HG02970 (cell line): ENCODE measurements at regions not wholly inside any gene's neighbourhood (a gene's known extent, or its start where the extent isn't known, plus 50 kb on each side); places are given as distances from the start of the nearest gene placed in this dataset.
"Not testable (repeated sequence)": the region's sequence is repeated elsewhere in the genome, so short reads cannot be mapped to it uniquely, and the experiment has no call there.

Experiments used
- ATAC-seq: cut with Tn5 transposase; IDR thresholded peaks from one replicate; pipeline ENCODE4 v1.9.1; 2021; ENCODE audit warnings: mild to moderate bottlenecking, moderate library complexity, moderate number of reproducible peaks; ENCODE audit not compliant: unreplicated experiment, low FRiP score

- ATAC-seq, result no peak
These were observed 171.0 kb downstream of the MSX2 start for GRCh38 chr5:174895360-174895759.

- ATAC-seq, result no peak
These were observed 168.4 kb downstream of the MSX2 start for GRCh38 chr5:174892742-174893141.

- ATAC-seq, result not testable (repeated sequence)
These were observed 156.2 kb downstream of the MSX2 start for GRCh38 chr5:174880412-174881200.

DNA sequence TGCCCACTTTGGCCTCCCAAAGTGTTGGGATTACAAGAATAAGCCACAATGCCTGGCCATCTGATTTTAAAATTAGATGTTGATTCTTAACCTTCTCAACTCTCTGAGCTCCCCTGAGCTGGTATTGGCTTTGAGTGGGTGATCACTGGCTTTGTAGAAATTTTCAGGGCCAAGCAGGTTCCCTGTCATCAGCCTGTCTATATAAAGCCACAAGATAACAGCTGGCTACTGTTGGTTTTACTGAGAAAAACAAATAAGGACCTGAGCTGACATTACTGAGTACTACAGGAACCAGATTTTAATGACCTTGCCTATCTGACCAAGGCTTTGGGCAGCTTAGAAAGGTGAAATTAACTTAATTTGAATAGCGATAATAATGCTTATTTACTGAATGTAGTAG lies 153.6 kb downstream of the MSX2 start:
- ATAC-seq, result no peak

GRCh38 chr5:174872271-174872670 lies 147.9 kb downstream of the MSX2 start:
- ATAC-seq, result no peak

DNA sequence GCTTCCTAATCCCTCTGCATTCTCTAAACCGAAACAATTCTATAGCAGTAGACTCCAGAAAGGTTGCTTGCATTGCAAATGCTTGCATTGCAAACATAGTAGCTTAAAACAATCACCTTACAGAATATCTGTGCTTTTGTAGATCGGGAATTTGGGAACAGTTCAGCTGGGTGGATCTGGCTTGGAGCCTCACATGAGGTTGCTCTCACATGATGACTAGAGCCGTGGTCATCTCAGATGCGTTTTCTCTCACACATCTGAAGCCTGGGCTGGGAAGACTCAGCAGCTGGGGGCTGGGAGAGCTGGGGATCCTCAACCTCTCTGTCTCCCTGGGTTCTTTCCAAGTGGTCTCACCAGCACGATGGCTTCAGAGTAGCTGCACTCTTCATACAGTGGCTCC lies 127.8 kb downstream of the MSX2 start:
- no peak for ATAC-seq

DNA sequence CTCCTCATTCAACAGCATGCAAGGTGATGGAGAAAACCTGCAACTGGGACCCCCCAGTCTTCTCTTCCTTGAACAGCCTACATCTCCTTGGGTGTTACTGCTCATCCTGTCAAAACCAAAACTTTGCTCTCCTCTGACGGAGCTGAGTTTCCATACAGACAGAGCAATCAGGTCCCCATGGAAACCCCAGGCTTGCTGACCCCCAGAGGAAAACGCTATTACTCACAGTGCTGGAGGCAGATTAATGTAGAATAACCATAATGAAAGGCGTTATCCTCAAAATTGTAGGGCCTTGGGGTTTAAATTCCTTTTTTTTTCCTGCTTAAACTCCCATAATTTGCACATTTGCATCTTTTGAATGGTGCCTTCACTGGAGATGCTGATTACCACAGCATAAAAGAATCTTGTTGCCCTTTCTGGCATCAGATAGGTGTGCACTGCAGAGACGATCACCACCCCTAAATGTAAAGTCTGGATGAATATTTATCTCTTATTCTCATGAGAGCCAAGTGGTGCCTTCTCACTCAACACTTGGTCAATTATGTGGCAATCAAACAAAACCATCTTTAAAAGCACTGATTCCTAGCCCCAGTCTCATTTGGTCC lies 126.3 kb downstream of the MSX2 start:
- ATAC-seq, result no peak

DNA sequence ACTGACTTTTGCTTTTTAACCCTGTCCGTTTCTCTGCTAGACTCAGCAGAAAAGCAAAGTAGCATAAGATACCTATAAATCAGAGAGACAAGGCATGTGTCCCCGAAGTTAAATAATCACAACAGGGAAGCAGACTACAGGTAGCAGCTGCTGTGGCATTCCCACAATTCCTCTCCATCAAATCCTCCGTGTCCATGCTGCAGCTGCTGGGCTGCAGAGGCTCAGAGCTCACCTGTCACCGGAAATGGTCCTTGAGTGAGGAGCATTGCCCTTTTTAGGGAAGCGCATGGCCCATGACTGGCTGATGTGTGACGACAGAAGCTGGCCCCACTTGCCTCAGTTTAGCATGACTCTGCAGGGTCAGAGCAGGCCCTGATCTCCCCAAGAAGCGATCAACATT lies 125.0 kb downstream of the MSX2 start:
- ATAC-seq, result no peak

DNA sequence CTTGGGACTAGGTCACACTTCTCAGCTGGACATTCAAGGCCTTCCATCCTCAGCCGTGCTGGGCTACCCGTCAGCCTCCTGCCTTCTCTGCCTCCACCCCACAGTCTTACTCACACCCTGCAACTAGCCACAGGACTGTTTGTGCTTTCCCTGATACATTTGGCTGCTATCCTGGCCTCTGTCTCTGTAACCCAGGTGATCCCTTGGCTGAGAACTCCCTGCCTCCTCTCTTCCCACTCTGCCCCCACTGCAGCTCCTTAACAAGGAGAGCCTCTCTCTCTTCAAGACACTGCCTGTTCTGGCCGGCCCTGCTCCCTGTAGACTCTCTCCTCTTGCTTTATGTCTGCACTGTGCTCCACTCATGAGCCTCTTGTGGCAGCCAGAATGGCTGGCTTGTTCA lies 120.6 kb downstream of the MSX2 start:
- no peak for ATAC-seq

GRCh38 chr5:174843263-174844250 lies 119.2 kb downstream of the MSX2 start:
- ATAC-seq, result no peak

DNA sequence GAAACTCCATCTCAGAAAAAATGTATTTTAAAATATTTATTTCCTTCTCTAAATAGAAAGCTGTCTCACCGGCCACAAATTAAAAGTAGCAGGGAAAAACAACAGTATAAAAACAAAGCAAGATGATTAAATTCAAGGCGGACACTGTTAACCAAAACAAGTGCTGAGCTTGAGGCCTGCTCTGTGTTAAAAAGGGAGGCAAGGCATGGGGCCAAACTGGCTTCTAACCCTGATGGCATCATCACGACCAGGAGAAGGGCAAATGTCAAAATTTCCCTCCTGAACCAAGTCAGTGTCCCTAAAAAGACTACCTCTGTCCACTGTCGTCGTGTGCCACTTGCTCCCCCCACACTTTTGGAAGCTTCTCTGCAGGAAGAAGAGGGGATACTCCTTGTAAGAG lies 116.1 kb downstream of the MSX2 start:
- ATAC-seq, result no peak

- ATAC-seq, result no peak
These were observed 114.8 kb downstream of the MSX2 start for GRCh38 chr5:174839196-174839595.

GRCh38 chr5:174837919-174838902 lies 113.8 kb downstream of the MSX2 start:
- ATAC-seq, result no peak

DNA sequence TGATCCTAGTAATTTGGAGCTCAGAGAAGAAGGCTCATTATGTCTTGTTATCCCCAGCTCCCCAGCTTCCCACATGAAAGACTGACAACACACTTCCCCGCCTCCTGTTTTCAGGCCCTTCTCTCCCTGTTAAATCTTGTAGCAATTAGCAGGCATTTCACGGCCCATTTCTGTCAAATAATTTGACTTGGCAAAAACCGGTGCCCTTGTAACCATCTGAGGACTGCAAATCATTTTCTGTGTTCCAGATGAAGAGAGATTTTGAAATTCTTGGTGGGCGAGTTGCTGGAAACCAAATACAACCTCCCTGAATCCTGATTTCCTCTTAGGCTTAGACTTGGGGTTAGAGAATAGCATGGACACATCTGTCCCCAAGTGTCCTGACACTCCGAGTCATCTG lies 109.7 kb downstream of the MSX2 start:
- no peak for ATAC-seq

DNA sequence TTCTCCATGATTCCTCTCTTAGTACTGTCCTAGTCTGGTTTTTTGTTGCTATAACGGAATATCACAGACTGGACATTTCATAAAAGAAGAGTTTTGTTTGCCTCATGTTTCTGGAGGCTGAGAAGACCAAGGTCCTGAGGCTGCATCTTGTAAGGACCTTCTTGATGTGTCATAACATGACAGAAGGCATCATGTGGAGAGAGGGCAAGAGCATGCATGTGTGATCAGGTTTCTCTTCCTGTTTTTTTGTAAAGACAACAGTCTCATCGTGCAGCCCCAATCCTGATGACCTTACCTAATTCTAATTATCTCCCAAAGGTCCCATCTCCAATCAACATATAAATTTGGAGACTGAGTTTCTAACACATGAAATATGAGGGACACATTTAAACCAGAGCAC lies 108.4 kb downstream of the MSX2 start:
- ATAC-seq, result no peak

- no peak for ATAC-seq
These were observed 107.6 kb downstream of the MSX2 start for GRCh38 chr5:174832025-174832424.

DNA sequence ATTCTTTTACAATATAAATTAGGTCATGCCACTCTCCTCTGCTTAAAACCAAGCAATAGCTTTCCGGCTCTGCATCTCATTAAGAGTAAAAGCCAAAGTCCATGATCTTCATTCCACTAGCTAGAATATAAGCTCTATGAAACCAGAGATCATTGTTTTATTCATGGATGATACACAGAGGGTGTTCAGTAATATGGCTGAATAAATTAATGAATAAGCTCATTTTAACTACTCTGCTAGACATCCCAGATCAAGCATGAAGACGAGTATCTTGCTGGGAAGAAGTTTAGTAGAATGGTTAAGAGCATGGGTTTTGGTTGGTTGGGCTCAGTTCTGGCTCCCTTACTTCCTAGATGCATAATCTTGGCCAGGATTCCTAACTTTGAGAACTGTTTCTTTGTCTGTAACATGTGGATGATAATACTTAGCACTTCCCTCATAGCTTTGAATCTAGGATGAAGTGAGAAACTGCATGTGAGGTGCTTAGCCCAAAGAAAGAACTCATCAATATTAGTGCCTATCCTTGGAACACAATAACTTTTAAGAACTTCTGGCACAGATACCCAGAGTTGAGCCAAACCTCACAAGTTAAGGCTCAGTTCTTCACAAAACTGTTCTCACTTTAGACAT lies 106.8 kb downstream of the MSX2 start:
- no peak for ATAC-seq

DNA sequence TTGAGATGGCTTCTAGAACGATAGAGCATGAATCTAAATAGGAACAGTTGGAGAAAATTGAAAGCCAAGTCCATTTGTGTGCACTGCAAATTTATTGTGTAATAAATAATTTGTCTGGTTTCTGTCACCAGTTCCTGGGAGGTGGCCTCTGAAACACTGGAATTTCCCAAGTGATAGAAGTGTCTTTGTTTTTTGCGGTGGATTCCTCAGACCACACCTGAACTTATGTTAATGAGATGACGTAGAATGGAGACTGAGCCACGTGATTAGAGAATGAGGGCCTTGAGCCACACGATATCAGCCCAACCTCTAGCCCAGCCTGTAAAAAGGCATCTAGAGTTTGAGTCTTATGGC lies 105.1 kb downstream of the MSX2 start:
- no peak for ATAC-seq

GRCh38 chr5:174828804-174829510 lies 104.6 kb downstream of the MSX2 start:
- ATAC-seq, result no peak
